ENCODE measurements at regions not wholly inside any gene's neighbourhood (a gene's known extent, or its start where the extent isn't known, plus 50 kb on each side); places are given as distances from the start of the nearest gene placed in this dataset.

- TF ChIP-seq GATA3 (IDR thresholded peaks at IDR 0.05; ENCODE audit: low read depth, low read length) (no peak), GATA2 (IDR thresholded peaks at IDR 0.05; ENCODE audit: low read depth, low read length) (no peak)
Measured at GRCh38 chr16:79276501-79276900, 324.0 kb downstream of the MAF start.

GRCh38 chr16:79274264-79274663 is 326.3 kb downstream of the MAF start:
- TF ChIP-seq GATA2 (IDR thresholded peaks at IDR 0.05; ENCODE audit: low read depth, low read length) (no peak), GATA3 (IDR thresholded peaks at IDR 0.05; ENCODE audit: low read depth, low read length) (no peak)

- no peak for TF ChIP-seq GATA2 (IDR thresholded peaks at IDR 0.05; ENCODE audit: low read depth, low read length)
- no peak for TF ChIP-seq GATA3 (IDR thresholded peaks at IDR 0.05; ENCODE audit: low read depth, low read length)
Measured at GRCh38 chr16:79272141-79272577, 328.4 kb downstream of the MAF start.

GRCh38 chr16:79271583-79271982 is 329.0 kb downstream of the MAF start:
- TF ChIP-seq GATA3 (IDR thresholded peaks at IDR 0.05; ENCODE audit: low read depth, low read length) (no peak), GATA2 (IDR thresholded peaks at IDR 0.05; ENCODE audit: low read depth, low read length) (no peak)

GRCh38 chr16:79270011-79270410 is 330.5 kb downstream of the MAF start:
- no peak for TF ChIP-seq GATA3 (IDR thresholded peaks at IDR 0.05; ENCODE audit: low read depth, low read length)
- TF ChIP-seq GATA2 (IDR thresholded peaks at IDR 0.05; ENCODE audit: low read depth, low read length) = no peak

GRCh38 chr16:79269211-79269863 is 331.2 kb downstream of the MAF start:
- TF ChIP-seq GATA2 (IDR thresholded peaks at IDR 0.05; ENCODE audit: low read depth, low read length) = no peak
- TF ChIP-seq GATA3 (IDR thresholded peaks at IDR 0.05; ENCODE audit: low read depth, low read length) = no peak

- no peak for TF ChIP-seq GATA3 (IDR thresholded peaks at IDR 0.05; ENCODE audit: low read depth, low read length)
- TF ChIP-seq GATA2 (IDR thresholded peaks at IDR 0.05; ENCODE audit: low read depth, low read length) = no peak
Measured at GRCh38 chr16:79267781-79268180, 332.8 kb downstream of the MAF start.

- TF ChIP-seq GATA3 (IDR thresholded peaks at IDR 0.05; ENCODE audit: low read depth, low read length) (no peak), GATA2 (IDR thresholded peaks at IDR 0.05; ENCODE audit: low read depth, low read length) (no peak)
Measured at GRCh38 chr16:79267146-79267545, 333.4 kb downstream of the MAF start.

GRCh38 chr16:79265701-79266100 is 334.8 kb downstream of the MAF start:
- TF ChIP-seq GATA3 (IDR thresholded peaks at IDR 0.05; ENCODE audit: low read depth, low read length) (no peak), GATA2 (IDR thresholded peaks at IDR 0.05; ENCODE audit: low read depth, low read length) (no peak)

GRCh38 chr16:79265196-79265595 is 335.3 kb downstream of the MAF start:
- TF ChIP-seq GATA2 (IDR thresholded peaks at IDR 0.05; ENCODE audit: low read depth, low read length) (no peak), GATA3 (IDR thresholded peaks at IDR 0.05; ENCODE audit: low read depth, low read length) (no peak)

- TF ChIP-seq GATA2 (IDR thresholded peaks at IDR 0.05; ENCODE audit: low read depth, low read length) (no peak), GATA3 (IDR thresholded peaks at IDR 0.05; ENCODE audit: low read depth, low read length) (no peak)
Measured at GRCh38 chr16:79264237-79265109, 336.1 kb downstream of the MAF start.

GRCh38 chr16:79263425-79263824 is 337.1 kb downstream of the MAF start:
- TF ChIP-seq GATA3 (IDR thresholded peaks at IDR 0.05; ENCODE audit: low read depth, low read length) = no peak
- no peak for TF ChIP-seq GATA2 (IDR thresholded peaks at IDR 0.05; ENCODE audit: low read depth, low read length)
